ENCODE measurements at regions not wholly inside any gene's neighbourhood (a gene's known extent, or its start where the extent isn't known, plus 50 kb on each side); places are given as distances from the start of the nearest gene placed in this dataset.

DNA sequence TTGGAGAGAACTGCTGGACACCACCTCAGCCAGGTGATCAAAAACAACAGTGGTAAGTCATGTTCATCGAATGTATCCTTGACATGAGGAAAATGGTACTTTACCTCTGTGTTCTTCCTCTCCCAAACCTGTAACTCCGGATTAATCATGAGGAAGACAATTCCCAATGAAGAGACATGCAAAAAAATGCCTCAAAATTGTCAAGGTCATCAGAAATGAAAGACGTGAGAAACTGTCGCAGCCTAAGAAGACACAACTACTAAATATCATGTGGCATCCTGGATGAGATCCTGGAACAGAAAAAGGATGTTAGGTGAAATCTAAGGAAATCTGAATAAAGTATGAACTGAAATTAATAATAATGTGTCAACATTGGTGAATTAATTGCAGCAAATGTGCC, 178.4 kb downstream of the LACC1 start:
- no peak for DNase-seq

DNA sequence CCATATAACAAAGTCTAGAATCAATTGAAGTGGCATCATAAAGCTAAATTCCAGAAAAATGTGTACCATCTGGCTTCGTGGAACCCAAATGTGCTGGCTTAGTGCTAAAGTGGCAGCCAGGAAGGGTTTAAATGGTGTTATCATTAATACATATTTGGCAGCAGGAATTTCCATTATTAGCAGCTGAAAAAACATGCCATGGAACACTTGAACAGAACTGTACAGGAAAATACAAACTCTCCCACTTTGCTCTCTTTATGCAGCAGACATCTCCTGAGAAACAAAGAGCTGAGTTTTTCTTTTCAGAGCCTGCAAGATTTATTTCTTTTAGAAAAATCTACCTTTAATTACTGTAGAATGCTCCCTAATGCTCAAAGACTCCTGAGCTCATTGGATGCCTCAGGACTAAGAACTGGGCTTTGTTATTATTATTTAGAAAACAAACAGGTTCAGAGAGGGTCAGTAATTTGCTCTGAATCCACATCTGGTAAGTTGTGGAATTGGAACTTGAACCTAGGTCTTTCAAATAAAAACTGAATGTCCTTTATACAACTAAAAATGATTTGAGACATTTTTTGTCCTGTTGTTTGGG, 179.0 kb downstream of the LACC1 start:
- no peak for DNase-seq

DNA sequence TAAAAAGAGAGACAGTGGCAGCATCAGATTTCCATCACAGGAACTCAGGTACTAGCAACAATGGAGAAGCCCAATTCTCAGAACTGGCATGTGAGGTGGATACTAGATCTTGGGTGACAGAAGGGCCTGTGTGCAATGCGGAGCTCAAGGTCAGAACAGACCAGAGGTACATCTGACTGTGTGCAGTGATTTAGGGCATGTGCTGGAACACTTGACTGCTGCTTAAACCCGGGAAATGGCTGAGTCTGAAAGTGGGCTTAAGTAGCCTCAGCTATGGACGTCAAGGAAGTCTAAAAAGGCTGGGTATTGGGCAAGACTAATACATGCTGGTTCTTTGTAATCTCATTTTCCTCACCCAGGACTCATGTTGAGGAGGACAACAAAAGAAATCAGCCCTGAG, 182.2 kb downstream of the LACC1 start:
- DNase-seq = no peak

DNA sequence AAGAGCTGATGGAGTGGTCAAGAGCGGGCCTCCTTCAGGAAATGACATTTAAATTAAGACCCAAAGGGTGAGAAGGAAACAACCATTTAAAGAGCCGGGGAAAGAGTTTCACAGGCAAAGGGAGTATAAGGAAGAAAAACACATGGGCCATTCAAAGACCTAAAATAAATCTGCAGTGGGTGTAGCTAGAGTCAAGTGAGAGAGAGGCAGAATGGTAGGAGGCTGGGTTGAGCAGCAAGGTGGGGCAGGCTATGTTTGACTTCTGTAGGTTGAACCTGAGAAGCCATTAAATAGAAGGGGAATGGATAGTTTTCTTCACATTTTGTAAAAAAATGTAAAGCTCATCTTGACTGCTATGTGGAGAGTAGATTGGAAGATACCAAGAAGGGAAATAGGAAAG, 183.8 kb downstream of the LACC1 start:
- DNase-seq = no peak

DNA sequence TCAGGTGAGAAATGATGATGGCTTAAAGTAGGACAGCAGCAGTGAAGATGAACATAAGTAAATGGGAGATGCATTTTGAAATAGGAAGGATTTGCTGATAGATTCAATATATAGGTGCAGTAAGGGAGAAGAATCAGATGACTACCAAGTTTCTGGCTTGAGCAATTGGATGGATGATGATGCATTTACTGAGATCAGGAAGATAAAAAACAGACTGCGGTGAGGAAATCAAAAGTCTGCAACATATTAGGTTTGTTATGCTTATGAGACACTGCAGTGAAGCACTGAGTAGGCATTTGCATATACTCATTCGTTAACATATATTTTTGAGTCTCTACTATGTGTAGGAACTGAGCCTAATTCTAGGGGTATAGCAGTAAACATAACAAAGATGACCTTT, 184.2 kb downstream of the LACC1 start:
- DNase-seq = no peak

DNA sequence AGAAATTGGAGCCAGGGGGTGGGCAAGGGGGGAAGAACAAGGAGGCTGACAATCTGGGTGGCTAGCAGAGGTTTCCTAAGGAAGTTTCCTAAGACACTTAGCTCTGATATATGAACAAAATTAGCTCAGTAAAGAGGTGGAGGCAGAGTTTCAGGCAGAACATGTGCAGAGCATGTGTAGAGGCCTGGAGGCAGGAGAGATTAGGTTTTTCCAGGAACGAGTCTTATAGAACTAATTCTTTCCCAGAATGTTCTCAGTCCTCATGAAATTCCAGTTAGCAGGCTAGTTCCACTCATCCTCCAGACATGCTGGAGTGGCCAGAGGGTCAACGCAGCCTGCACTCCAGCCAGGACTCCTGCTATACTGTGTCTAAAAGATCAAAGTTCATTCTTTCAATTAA, 184.7 kb downstream of the LACC1 start:
- no peak for DNase-seq

DNA sequence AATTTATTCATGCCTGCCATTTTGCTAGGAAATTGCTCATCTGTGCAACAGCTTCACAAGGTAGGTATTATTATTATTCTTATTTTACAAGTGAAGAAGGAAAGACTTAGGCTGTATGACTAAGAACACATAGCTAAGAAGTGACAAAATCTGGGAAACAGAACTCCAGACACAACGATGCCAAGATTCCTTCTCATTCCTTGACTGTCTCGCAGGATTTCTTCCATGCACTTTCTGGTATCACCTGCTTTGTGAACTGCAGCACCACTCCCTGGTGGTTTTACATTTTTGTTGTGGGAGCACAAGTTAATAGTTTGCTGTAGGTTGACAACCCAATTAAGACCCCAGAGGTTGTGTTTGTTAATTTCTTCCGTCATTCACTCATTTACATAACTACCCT, 188.5 kb downstream of the LACC1 start:
- DNase-seq = no peak

- no peak for DNase-seq
Measured at GRCh38 chr13:44068737-44069136, 189.0 kb downstream of the LACC1 start.

- DNase-seq = no peak
Measured at GRCh38 chr13:44072536-44072935, 192.8 kb downstream of the LACC1 start.

- DNase-seq = no peak
Measured at GRCh38 chr13:44074611-44075010, 194.9 kb downstream of the LACC1 start.

GRCh38 chr13:44075113-44075512, 195.4 kb downstream of the LACC1 start:
- no peak for DNase-seq

DNA sequence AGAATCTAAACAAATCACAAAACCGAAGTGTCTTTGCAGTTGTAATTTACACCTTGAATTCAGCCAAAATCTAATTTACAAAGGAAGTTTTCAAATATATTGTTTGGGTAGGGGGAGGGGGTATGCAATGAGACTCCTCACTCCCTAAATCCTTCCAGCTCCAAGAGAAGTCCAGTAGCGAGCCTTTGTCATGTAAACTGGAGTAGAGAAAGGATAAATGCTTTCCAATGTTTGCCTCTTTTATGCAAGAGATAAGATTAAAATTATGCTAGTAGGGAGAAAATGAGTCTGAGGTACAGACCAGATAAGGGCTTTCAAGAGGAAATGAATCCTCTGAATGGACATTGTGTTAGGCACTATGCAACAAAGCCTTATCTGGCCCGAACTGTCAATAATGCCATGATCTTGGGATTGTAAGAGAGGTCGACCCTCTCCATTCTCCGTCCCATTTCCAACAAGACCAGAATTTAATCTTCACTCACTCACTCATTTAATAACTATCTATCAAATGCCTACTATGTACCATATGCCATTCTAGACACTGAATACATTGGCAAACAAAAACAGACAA, 199.2 kb downstream of the LACC1 start:
- DNase-seq = no peak

GRCh38 chr13:44079413-44080205, 199.9 kb downstream of the LACC1 start:
- DNase-seq = no peak

- no peak for DNase-seq
Measured at GRCh38 chr13:44084146-44084545, 204.4 kb downstream of the LACC1 start.

- DNase-seq = no peak
Measured at GRCh38 chr13:44086389-44086788, 206.7 kb downstream of the LACC1 start.

DNA sequence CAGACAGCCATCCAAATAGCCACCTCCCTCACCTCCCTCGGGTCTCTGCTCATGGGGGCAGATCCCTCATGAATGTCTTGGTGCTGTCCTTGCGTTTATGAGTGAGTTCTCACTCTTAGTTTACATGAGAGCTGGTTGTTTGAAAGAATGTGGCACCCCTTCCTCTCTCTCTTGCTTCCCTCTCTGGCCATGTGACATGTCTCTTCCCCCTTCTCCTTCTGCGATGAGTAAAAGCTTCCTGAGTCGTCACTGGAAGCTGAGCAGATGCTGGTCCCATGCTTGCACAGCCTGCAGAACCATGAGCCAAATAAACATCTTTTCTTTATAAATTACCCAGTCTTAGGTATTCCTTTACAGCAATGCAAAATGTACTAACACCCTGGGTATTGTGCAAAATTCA, 208.7 kb downstream of the LACC1 start:
- no peak for DNase-seq

- DNase-seq = no peak
Measured at GRCh38 chr13:44088991-44089413, 209.3 kb downstream of the LACC1 start.

DNA sequence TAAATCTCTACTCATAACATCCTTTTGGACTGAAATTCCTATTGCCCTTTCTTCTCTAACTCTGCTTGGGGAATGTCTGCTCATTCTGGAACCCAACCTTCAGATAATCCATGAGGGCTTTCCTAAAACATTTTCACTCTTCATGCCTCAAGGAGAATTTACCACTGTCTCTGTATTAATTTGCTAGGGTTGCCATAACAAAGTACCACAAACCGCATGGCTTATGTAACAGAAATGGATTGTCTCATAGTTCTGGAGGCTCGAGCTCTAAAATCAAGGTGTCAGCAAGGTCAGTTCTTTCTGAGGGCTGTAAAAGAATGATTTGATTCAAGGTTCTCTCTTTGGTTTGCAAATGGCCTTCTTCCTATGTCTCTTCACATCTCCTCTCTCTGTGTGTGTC, 209.7 kb downstream of the LACC1 start:
- DNase-seq = no peak

DNA sequence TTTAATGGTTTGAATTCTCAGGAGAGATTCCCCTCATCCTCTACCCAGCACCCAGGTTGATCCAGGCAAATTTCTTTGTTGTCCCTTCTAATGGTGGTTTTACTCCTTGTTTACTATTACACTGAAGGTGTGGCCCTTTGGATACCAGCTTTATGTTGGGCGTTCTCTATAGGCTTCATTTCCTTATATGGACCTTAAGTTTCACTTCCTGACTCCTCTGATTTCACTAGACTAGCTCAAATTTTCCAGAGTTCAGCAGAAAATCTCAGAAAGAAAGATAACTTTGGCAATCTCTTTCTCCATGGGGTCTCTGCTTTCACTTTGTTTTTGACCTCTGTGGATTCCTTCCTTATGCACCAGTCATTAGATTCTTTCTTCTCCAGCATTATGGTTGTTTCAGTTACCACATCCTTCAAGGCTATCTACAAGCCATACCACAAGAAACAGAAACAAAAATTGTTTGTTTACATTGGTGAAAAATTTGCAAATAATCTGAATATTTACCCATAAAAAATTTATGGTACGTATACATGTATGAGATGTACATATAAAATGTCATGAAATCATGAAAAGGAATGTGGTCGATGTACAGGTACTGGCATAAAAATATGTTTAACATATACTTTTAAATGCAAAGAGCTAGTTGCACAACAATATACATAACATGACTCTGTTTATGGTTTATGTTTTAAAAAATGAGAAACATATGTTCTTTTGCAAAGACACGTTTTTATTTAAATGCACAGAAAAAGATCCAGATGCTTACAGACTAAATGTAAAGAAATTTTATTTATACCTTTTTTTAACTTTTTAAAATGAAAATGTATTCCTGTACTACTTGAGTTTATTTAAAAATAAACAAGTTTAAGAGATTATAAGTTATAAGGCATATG, 212.6 kb downstream of the LACC1 start:
- no peak for DNase-seq

- DNase-seq = no peak
Measured at GRCh38 chr13:44093607-44094564, 214.2 kb downstream of the LACC1 start.

GRCh38 chr13:44096901-44097300, 217.2 kb downstream of the LACC1 start:
- no peak for DNase-seq

DNA sequence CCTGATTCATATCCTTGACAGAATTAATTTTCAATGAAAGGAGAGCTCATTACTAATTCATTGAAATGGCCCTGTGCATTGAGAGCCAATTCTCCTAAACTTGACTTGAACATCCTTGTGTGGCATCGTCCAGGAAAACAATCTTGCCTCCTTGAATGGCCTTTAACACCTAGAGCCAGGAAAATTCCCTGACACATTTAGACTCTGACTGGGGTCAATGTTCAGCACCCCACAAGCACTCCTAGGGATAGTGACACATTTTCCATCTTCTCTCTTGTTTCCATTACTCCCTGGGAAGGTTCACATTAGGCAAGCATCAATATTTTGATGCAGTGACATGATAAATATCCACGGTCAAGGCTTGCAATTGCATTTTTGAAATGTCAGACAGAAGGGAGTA, 218.9 kb downstream of the LACC1 start:
- no peak for DNase-seq

Data from effector CD8-positive, alpha-beta T cell (primary cell).